ENCODE measurements at regions not wholly inside any gene's neighbourhood (a gene's known extent, or its start where the extent isn't known, plus 50 kb on each side); places are given as distances from the start of the nearest gene placed in this dataset.
"Not testable (repeated sequence)": the region's sequence is repeated elsewhere in the genome, so short reads cannot be mapped to it uniquely, and the experiment has no call there.

- DNase-seq: no peak
Measured at GRCh38 chr11:92024788-92025187, 199.8 kb upstream of the FAT3 start.

- no peak for DNase-seq
Measured at GRCh38 chr11:92022499-92022898, 202.1 kb upstream of the FAT3 start.

GRCh38 chr11:92018332-92018731 is 206.3 kb upstream of the FAT3 start:
- DNase-seq: no peak

- no peak for DNase-seq
Measured at GRCh38 chr11:92008249-92008648, 216.4 kb upstream of the FAT3 start.

- no peak for DNase-seq
Measured at GRCh38 chr11:92002568-92002967, 222.1 kb upstream of the FAT3 start.

- DNase-seq: no peak
Measured at GRCh38 chr11:91998481-91998880, 226.1 kb upstream of the FAT3 start.

GRCh38 chr11:91997226-91997625 is 227.4 kb upstream of the FAT3 start:
- DNase-seq: no peak

GRCh38 chr11:91996526-91996925 is 228.1 kb upstream of the FAT3 start:
- no peak for DNase-seq

- not testable (repeated sequence) for DNase-seq
Measured at GRCh38 chr11:91988443-91988842, 236.2 kb upstream of the FAT3 start.

GRCh38 chr11:91986218-91986617 is 238.4 kb upstream of the FAT3 start:
- DNase-seq: no peak

- no peak for DNase-seq
Measured at GRCh38 chr11:91984033-91984584, 240.5 kb upstream of the FAT3 start.

- DNase-seq: no peak
Measured at GRCh38 chr11:91981995-91982394, 242.6 kb upstream of the FAT3 start.

GRCh38 chr11:91979775-91980174 is 244.8 kb upstream of the FAT3 start:
- no peak for DNase-seq

- no peak for DNase-seq
Measured at GRCh38 chr11:91978747-91979146, 245.9 kb upstream of the FAT3 start.

- no peak for DNase-seq
Measured at GRCh38 chr11:91972665-91973266, 251.9 kb upstream of the FAT3 start.

- DNase-seq: no peak
Measured at GRCh38 chr11:91970624-91971023, 254.0 kb upstream of the FAT3 start.

GRCh38 chr11:91969486-91969885 is 255.1 kb upstream of the FAT3 start:
- DNase-seq: no peak

GRCh38 chr11:91967691-91968045 is 256.9 kb upstream of the FAT3 start:
- DNase-seq: no peak

- DNase-seq: no peak
Measured at GRCh38 chr11:91967026-91967690, 257.5 kb upstream of the FAT3 start.

- no peak for DNase-seq
Measured at GRCh38 chr11:91966368-91966767, 258.2 kb upstream of the FAT3 start.

GRCh38 chr11:91960770-91961169 is 263.8 kb upstream of the FAT3 start:
- no peak for DNase-seq

GRCh38 chr11:91959411-91959810 is 265.2 kb upstream of the FAT3 start:
- no peak for DNase-seq

- DNase-seq: no peak
Measured at GRCh38 chr11:91956711-91957110, 267.9 kb upstream of the FAT3 start.

- DNase-seq: no peak
Measured at GRCh38 chr11:91955206-91955605, 269.4 kb upstream of the FAT3 start.

- DNase-seq: no peak
Measured at GRCh38 chr11:91952056-91952455, 272.6 kb upstream of the FAT3 start.
